ENCODE measurements at regions not wholly inside any gene's neighbourhood (a gene's known extent, or its start where the extent isn't known, plus 50 kb on each side); places are given as distances from the start of the nearest gene placed in this dataset.

DNA sequence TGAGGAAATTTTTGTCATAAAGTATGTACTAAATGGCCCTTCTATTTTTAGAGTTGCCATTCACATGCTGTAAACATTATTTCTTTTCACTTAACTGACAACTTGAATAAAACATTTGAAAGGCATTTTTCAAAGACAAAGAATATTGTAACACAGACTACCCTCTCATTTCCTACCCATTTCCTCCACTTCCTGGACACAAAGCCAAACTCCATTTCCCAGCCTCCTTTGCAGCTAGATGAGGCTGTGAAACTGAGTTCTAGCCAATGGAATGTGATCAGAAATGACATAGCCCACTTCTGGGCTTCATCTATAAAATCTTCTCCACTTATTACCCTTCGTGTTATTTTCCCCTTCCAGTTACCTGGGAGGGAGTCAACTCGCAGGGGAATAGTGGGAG, 288.9 kb upstream of the DPH6 start:
- H3K4me3 Mint-ChIP-seq (ENCODE audit: unreplicated experiment): no peak overlapping the region
- Histone ChIP-seq H3K9me3 (ENCODE audit: insufficient read depth, low read depth, low read length) (no peaks in the 10 kb centered on the region), H3K27ac (ENCODE audit: low read depth, low read length) (no peak overlapping the region), H3K4me1 (ENCODE audit: insufficient read depth, low read length) (no peaks in the 10 kb centered on the region), H3K27me3 (ENCODE audit: insufficient read depth, low read length) (no peaks in the 10 kb centered on the region), H3K4me3 (ENCODE audit: insufficient read depth, low read depth, low read length) (no peak overlapping the region), H2AFZ (ENCODE audit: low read depth, low read length) (no peak overlapping the region), H4K20me1 (ENCODE audit: insufficient read depth, low read length) (no peaks in the 10 kb centered on the region), H3K36me3 (ENCODE audit: insufficient read depth, low read length) (no peaks in the 10 kb centered on the region), H3K4me2 (ENCODE audit: low read length) (no peak overlapping the region), H3K79me2 (ENCODE audit: insufficient read depth, low read length) (no peaks in the 10 kb centered on the region), H3K9ac (ENCODE audit: low read length) (no peak overlapping the region)
- peaks cover 7% of the 10 kb centered on the region for H3K27me3 Mint-ChIP-seq (ENCODE audit: low read depth, unreplicated experiment)
- no peaks in the 10 kb centered on the region for H3K36me3 Mint-ChIP-seq (ENCODE audit: low read depth, unreplicated experiment)
- FAIRE-seq: no peak
- DNase-seq (ENCODE audit: low read depth): no peak
- TF ChIP-seq, protein P1, sequence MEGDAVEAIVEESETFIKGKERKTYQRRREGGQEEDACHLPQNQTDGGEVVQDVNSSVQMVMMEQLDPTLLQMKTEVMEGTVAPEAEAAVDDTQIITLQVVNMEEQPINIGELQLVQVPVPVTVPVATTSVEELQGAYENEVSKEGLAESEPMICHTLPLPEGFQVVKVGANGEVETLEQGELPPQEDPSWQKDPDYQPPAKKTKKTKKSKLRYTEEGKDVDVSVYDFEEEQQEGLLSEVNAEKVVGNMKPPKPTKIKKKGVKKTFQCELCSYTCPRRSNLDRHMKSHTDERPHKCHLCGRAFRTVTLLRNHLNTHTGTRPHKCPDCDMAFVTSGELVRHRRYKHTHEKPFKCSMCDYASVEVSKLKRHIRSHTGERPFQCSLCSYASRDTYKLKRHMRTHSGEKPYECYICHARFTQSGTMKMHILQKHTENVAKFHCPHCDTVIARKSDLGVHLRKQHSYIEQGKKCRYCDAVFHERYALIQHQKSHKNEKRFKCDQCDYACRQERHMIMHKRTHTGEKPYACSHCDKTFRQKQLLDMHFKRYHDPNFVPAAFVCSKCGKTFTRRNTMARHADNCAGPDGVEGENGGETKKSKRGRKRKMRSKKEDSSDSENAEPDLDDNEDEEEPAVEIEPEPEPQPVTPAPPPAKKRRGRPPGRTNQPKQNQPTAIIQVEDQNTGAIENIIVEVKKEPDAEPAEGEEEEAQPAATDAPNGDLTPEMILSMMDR (IDR thresholded peaks at IDR 0.05; ENCODE audit: insufficient read depth, low read depth, low read length): no peak
- no peak for TF ChIP-seq EZH2 (IDR thresholded peaks at IDR 0.05; ENCODE audit: insufficient read depth, low read length)
- H3K4me1 Mint-ChIP-seq (ENCODE audit: low read depth, unreplicated experiment): no peaks in the 10 kb centered on the region
- H3K9me3 Mint-ChIP-seq (ENCODE audit: unreplicated experiment): no peaks in the 10 kb centered on the region
- no peak overlapping the region for H3K27ac Mint-ChIP-seq (ENCODE audit: unreplicated experiment)

DNA sequence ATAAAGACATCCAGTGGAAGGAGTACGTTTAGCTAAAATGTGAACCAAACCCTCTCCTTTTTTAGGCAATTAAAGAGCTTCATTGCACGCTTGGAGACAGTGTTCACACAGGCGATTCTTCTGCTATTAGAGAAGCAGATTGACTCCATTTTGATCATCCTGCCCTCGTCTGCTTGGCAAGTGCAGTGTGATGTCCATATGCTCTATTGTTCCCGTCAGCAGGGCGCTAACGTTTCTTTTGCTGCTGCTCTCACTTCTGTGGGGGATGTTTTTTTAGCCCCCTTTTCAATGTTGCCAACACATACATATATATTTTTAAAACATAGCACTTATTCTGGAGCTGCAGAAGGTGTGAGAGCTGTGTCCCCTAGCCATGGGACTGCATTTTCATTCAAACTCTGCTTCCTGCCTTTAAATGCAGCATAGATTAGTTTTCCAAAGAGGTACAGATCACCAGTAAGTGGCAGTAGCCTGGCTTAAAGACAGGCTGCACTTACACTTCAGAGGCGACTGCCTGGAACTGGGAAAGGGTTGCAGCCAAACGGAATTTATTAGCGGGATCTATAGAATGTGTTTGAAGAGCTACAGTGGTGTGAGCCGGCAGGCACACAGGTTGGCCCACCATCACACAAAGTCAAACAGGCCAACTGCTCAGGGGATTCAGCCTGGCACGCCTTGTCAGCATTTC, 292.6 kb upstream of the DPH6 start:
- Histone ChIP-seq H4K20me1 (ENCODE audit: insufficient read depth, low read length) (no peaks in the 10 kb centered on the region), H3K36me3 (ENCODE audit: insufficient read depth, low read length) (no peaks in the 10 kb centered on the region), H3K4me3 (ENCODE audit: insufficient read depth, low read depth, low read length) (no peak overlapping the region), H2AFZ (ENCODE audit: low read depth, low read length) (no peak overlapping the region), H3K27ac (ENCODE audit: low read depth, low read length) (no peak overlapping the region), H3K4me2 (ENCODE audit: low read length) (no peak overlapping the region), H3K9me3 (ENCODE audit: insufficient read depth, low read depth, low read length) (no peaks in the 10 kb centered on the region), H3K9ac (ENCODE audit: low read length) (no peak overlapping the region), H3K4me1 (ENCODE audit: insufficient read depth, low read length) (no peaks in the 10 kb centered on the region), H3K27me3 (ENCODE audit: insufficient read depth, low read length) (peaks cover 3% of the 10 kb centered on the region), H3K79me2 (ENCODE audit: insufficient read depth, low read length) (no peaks in the 10 kb centered on the region)
- no peak for FAIRE-seq
- DNase-seq (ENCODE audit: low read depth): no peak
- Mint-ChIP-seq H3K9me3 (ENCODE audit: unreplicated experiment) (no peaks in the 10 kb centered on the region), H3K4me1 (ENCODE audit: low read depth, unreplicated experiment) (no peaks in the 10 kb centered on the region), H3K27me3 (ENCODE audit: low read depth, unreplicated experiment) (peaks cover 11% of the 10 kb centered on the region), H3K36me3 (ENCODE audit: low read depth, unreplicated experiment) (no peaks in the 10 kb centered on the region), H3K27ac (ENCODE audit: unreplicated experiment) (no peak overlapping the region), H3K4me3 (ENCODE audit: unreplicated experiment) (no peak overlapping the region)
- TF ChIP-seq, protein P1 (IDR thresholded peaks at IDR 0.05; ENCODE audit: insufficient read depth, low read depth, low read length): no peak
- TF ChIP-seq EZH2 (IDR thresholded peaks at IDR 0.05; ENCODE audit: insufficient read depth, low read length): no peak

DNA sequence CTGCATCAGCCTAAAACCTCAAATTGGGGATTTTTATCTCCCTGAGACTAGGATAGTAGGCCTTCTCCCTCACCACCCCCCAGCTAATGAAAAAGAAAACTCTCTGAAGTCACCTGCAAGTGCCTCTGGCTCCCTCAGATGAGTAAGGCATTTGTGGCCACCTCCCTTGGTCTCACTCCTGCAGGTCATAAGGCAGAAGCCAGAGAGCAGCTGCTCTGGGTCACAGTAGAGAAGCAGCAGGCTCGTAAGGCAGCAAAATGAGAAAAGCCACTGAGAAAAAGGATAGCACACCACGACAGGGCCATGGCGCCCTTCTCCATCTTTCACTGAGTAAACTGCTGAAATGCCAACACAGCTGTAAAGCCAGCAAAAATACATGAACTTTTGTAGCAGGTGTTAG, 296.7 kb upstream of the DPH6 start:
- FAIRE-seq: no peak
- H3K36me3 Mint-ChIP-seq (ENCODE audit: low read depth, unreplicated experiment): no peaks in the 10 kb centered on the region
- H3K36me3 ChIP-seq (ENCODE audit: insufficient read depth, low read length): no peaks in the 10 kb centered on the region

More for the DNA sequence above, 296.7 kb upstream of the DPH6 start:
- Histone ChIP-seq H4K20me1 (ENCODE audit: insufficient read depth, low read length) (no peaks in the 10 kb centered on the region), H3K9ac (ENCODE audit: low read length) (no peak overlapping the region), H2AFZ (ENCODE audit: low read depth, low read length) (no peak overlapping the region), H3K9me3 (ENCODE audit: insufficient read depth, low read depth, low read length) (no peaks in the 10 kb centered on the region), H3K4me1 (ENCODE audit: insufficient read depth, low read length) (no peaks in the 10 kb centered on the region), H3K27ac (ENCODE audit: low read depth, low read length) (no peak overlapping the region), H3K4me2 (ENCODE audit: low read length) (no peak overlapping the region), H3K4me3 (ENCODE audit: insufficient read depth, low read depth, low read length) (no peak overlapping the region), H3K79me2 (ENCODE audit: insufficient read depth, low read length) (no peaks in the 10 kb centered on the region), H3K27me3 (ENCODE audit: insufficient read depth, low read length) (peaks cover 3% of the 10 kb centered on the region)
- no peaks in the 10 kb centered on the region for H3K9me3 Mint-ChIP-seq (ENCODE audit: unreplicated experiment)
- H3K27ac Mint-ChIP-seq (ENCODE audit: unreplicated experiment): no peak overlapping the region
- TF ChIP-seq, protein P1 (IDR thresholded peaks at IDR 0.05; ENCODE audit: insufficient read depth, low read depth, low read length): no peak
- TF ChIP-seq EZH2 (IDR thresholded peaks at IDR 0.05; ENCODE audit: insufficient read depth, low read length): no peak
- no peaks in the 10 kb centered on the region for H3K4me1 Mint-ChIP-seq (ENCODE audit: low read depth, unreplicated experiment)
- DNase-seq (ENCODE audit: low read depth): no peak
- no peak overlapping the region for H3K4me3 Mint-ChIP-seq (ENCODE audit: unreplicated experiment)
- H3K27me3 Mint-ChIP-seq (ENCODE audit: low read depth, unreplicated experiment): peaks cover 14% of the 10 kb centered on the region

Measured in astrocyte (in vitro differentiated cells and primary cell).